HepG2 (cell line): ENCODE measurements at regions not wholly inside any gene's neighbourhood (a gene's known extent, or its start where the extent isn't known, plus 50 kb on each side); places are given as distances from the start of the nearest gene placed in this dataset.

Experiments
- ATAC-seq: fragments of 200-7000 bp; cut with Tn5 transposase; 3 replicates; pipeline ENCODE4 v1.9.1; 2020; ENCODE audit warnings: mild to moderate bottlenecking, moderate library complexity
- BruUV-seq: library from RNA; stranded (reverse); fragments of 400-500 nt; replicated peaks from 2 replicates; lab custom pipeline; 2021; lab: Mats Ljungman, UMichigan
- CTCF ChIA-PET: fragments of 300-600 bp; formaldehyde crosslinking; extraction: SDS; loops from one replicate; lab custom pipeline; 2021; ENCODE audit warnings: low total read pairs, inconsistent platforms, low intra/inter-chr PET ratio; lab: Yijun Ruan, JAX
- POLR2A ChIA-PET: fragments of 350-600 bp; sonication (Branson Sonifier 250); formaldehyde crosslinking; loops from one replicate; lab custom pipeline; 2020; ENCODE audit warnings: antibody characterized with exemption, inconsistent platforms; lab: Yijun Ruan, JAX
- DNase-seq: peaks from one replicate; pipeline ENCODE4 v3.0.0-alpha.2; 2015; ENCODE audit warnings: low spot score
- FAIRE-seq: peaks from 3 replicates; lab custom pipeline; 2011; peaks lifted over from hg19 to GRCh38; lab: Jason Lieb, UNC
- H2AFZ ChIP-seq: one replicate; pipeline ENCODE4 v1.6.1; 2011; ENCODE audit warnings: low read length, inconsistent platforms
- H3K27ac ChIP-seq: fragments of 300-600 bp; 3 replicates; pipeline ENCODE4 v1.8.0; 2011; ENCODE audit warnings: mixed run types, mild to moderate bottlenecking, mixed read lengths, low read length, inconsistent platforms; ENCODE audit not compliant: insufficient read depth; ENCODE audit errors: extremely low read length
- H3K27me3 ChIP-seq, 2 experiments: fragments of 200-600 bp in 1 of 2; 2 replicates in 1 of 2; 3 replicates in 1 of 2; pipeline versions ENCODE4 v1.6.0 to v1.8.0; 2011; ENCODE audit warnings: low read length in 2 of 2, mild to moderate bottlenecking in 2 of 2, moderate library complexity in 2 of 2, inconsistent platforms in 1 of 2; ENCODE audit not compliant: insufficient read depth in 2 of 2, control insufficient read depth in 1 of 2
- H3K36me3 ChIP-seq, 2 experiments: fragments of 200-600 bp in 1 of 2; replicated peaks in 1 of 2; 2 replicates in 1 of 2; 3 replicates in 1 of 2; pipeline versions ENCODE4 v1.5.1 to v1.8.0; 2011; ENCODE audit warnings: low read length in 2 of 2, inconsistent platforms in 1 of 2; ENCODE audit not compliant: insufficient read depth in 2 of 2, control insufficient read depth in 1 of 2
- H3K4me1 ChIP-seq: 2 replicates; pipeline ENCODE4 v1.5.1; 2012; ENCODE audit warnings: low read length, inconsistent platforms; ENCODE audit not compliant: insufficient read depth
- H3K4me2 ChIP-seq: 2 replicates; pipeline ENCODE4 v1.6.0; 2011; ENCODE audit warnings: low read depth, low read length, inconsistent platforms
- H3K4me3 ChIP-seq, 3 experiments: fragments of 200-600 bp in 1 of 3; sonication (generic), shearing (Covaris generic) in 1 of 3; replicated peaks in 1 of 3; 2 replicates each; pipeline ENCODE4 v1.5.1; 2011 to 2016; ENCODE audit warnings: low read length in 3 of 3, inconsistent platforms in 2 of 3, low read depth in 2 of 3, mild to moderate bottlenecking in 2 of 3, control low read depth in 1 of 3, mixed read lengths in 1 of 3; ENCODE audit not compliant: insufficient read depth in 1 of 3
- H3K79me2 ChIP-seq: one replicate; pipeline ENCODE4 v1.6.1; 2011; ENCODE audit warnings: low read length, inconsistent platforms; ENCODE audit not compliant: insufficient read depth
- H3K9ac ChIP-seq: 2 replicates; pipeline ENCODE4 v1.6.0; 2011; ENCODE audit warnings: mild to moderate bottlenecking, low read depth, low read length, inconsistent platforms; ENCODE audit not compliant: insufficient read depth
- H3K9me3 ChIP-seq: 2 replicates; pipeline ENCODE4 v1.5.1; 2012; ENCODE audit warnings: mild to moderate bottlenecking, low read length
- H4K20me1 ChIP-seq: 2 replicates; pipeline ENCODE4 v1.6.0; 2011; ENCODE audit warnings: inconsistent platforms, mild to moderate bottlenecking, low read length, moderate library complexity; ENCODE audit not compliant: insufficient read depth
- ATF1 ChIP-seq: IDR thresholded peaks from 2 replicates; pipeline ENCODE4 v1.6.1; 2016; ENCODE audit warnings: mild to moderate bottlenecking, control low read depth
- CREB1 ChIP-seq, 2 experiments: fragments of 450-650 bp in 1 of 2; IDR thresholded peaks; 2 replicates each; pipeline ENCODE4 v1.6.1; 2016 to 2017; ENCODE audit warnings: control low read depth in 1 of 2, mild to moderate bottlenecking in 1 of 2, missing compliant biosample characterization in 1 of 2, missing genetic modification characterization in 1 of 2
- GTF2F1 ChIP-seq: fragments of 150-350 bp; IDR thresholded peaks from 2 replicates; pipeline ENCODE4 v1.6.1; 2014; ENCODE audit warnings: low read length
- HNRNPLL ChIP-seq: fragments of 200-400 bp; formaldehyde crosslinking; IDR thresholded peaks from 2 replicates; pipeline ENCODE4 v1.6.1; 2017; ENCODE audit warnings: mild to moderate bottlenecking, low read depth, low read length; ENCODE audit not compliant: poor library complexity, severe bottlenecking
- IKZF5 ChIP-seq: IDR thresholded peaks from 2 replicates; pipeline ENCODE4 v1.6.1; 2018; ENCODE audit warnings: missing genetic modification reagents, mild to moderate bottlenecking, missing compliant biosample characterization
- MAZ ChIP-seq, 2 experiments: sonication (generic) in 1 of 2; formaldehyde crosslinking in 1 of 2; IDR thresholded peaks; 2 replicates each; pipeline versions ENCODE4 v1.5.0 to v1.6.1; 2012 to 2020; ENCODE audit warnings: low read depth in 2 of 2, mild to moderate bottlenecking in 2 of 2, borderline replicate concordance in 1 of 2, improper control_type of control experiment in 1 of 2, low read length in 1 of 2, missing genetic modification reagents in 1 of 2, moderate library complexity in 1 of 2
- SMYD3 ChIP-seq: sonication (generic); formaldehyde crosslinking; IDR thresholded peaks from 2 replicates; pipeline ENCODE4 v1.8.1; 2023; ENCODE audit warnings: mild to moderate bottlenecking, missing genetic modification reagents
- SNAPC4 ChIP-seq: sonication (generic); formaldehyde crosslinking; IDR thresholded peaks from 2 replicates; pipeline ENCODE4 v1.4.0; 2020; ENCODE audit warnings: mild to moderate bottlenecking, missing genetic modification reagents
- TFDP1 ChIP-seq: IDR thresholded peaks from 2 replicates; pipeline ENCODE4 v1.6.1; 2016; ENCODE audit warnings: missing compliant biosample characterization, missing genetic modification reagents, borderline replicate concordance
- THYN1 ChIP-seq: sonication (generic); formaldehyde crosslinking; IDR thresholded peaks from 2 replicates; pipeline ENCODE4 v1.8.1; 2023; ENCODE audit warnings: low read depth, mild to moderate bottlenecking, moderate library complexity, missing genetic modification reagents, borderline replicate concordance
- ZHX1 ChIP-seq: sonication (generic); formaldehyde crosslinking; IDR thresholded peaks from 2 replicates; pipeline ENCODE4 v1.8.1; 2022; ENCODE audit warnings: low read depth, mild to moderate bottlenecking, missing genetic modification reagents
- ZNF484 ChIP-seq: sonication (generic); formaldehyde crosslinking; IDR thresholded peaks from 2 replicates; pipeline ENCODE4 v1.5.1; 2020; ENCODE audit warnings: mild to moderate bottlenecking, low read depth, missing genetic modification reagents, borderline replicate concordance
- ZNF567 ChIP-seq: sonication (generic); formaldehyde crosslinking; IDR thresholded peaks from 2 replicates; pipeline ENCODE4 v1.8.1; 2023; ENCODE audit warnings: mild to moderate bottlenecking, missing genetic modification reagents, borderline replicate concordance
- ZNF737 ChIP-seq: sonication (generic); formaldehyde crosslinking; IDR thresholded peaks from 2 replicates; pipeline ENCODE4 v1.5.0; 2020; ENCODE audit warnings: missing genetic modification reagents, mild to moderate bottlenecking, borderline replicate concordance
- WGBS: methylation state at CpG from one replicate; pipeline ENCODE4 v1.1.6; 2017; ENCODE audit warnings: low lambda C conversion rate; 5-methylcytosine and 5-hydroxymethylcytosine counted together
- in situ Hi-C: cut with HindIII; loops from 2 replicates; pipeline ENCODE4 v1.10.0; 2017; ENCODE audit warnings: low pct_unique_long_range_greater_than_20kb; ENCODE audit not compliant: extremely low pct_ligation_motif_present
- intact Hi-C: fragments of 100-400 bp; cut with micrococcal nuclease; formaldehyde crosslinking; loops from one replicate; pipeline ENCODE4 v1.10.0; 2022; ENCODE audit not compliant: unreplicated experiment

- Histone ChIP-seq H3K9ac (no peak overlapping the region), H3K27ac (no peak overlapping the region), H3K9me3 (no peaks in the 10 kb centered on the region), H3K4me2 (no peak overlapping the region), H3K4me1 (peaks cover 16% of the 10 kb centered on the region; the same call in 1 of the 2 replicates), H3K36me3 (no peaks in the 10 kb centered on the region), H3K27me3 (no peaks in the 10 kb centered on the region; a peak in 1 of 5 replicates), H2AFZ (no peak overlapping the region), H3K4me3 (no peak overlapping the region), H3K79me2 (no peaks in the 10 kb centered on the region), H4K20me1 (no peaks in the 10 kb centered on the region)
- POLR2A ChIA-PET, result no interaction called here
- WGBS, result 2% methylated on average over 5 of the region's 5 CpGs
- in situ Hi-C loops (no loop called here), intact Hi-C loops (no loop called here)
- TF ChIP-seq ZNF484 (CRISPR knock-in tag) (no peak), THYN1 (CRISPR knock-in tag) (no peak), ZNF737 (CRISPR knock-in tag) (no peak), HNRNPLL (no peak), SMYD3 (no peak), SNAPC4 (no peak), MAZ (IDR thresholded peaks at IDR 0.05; ENCODE audit: borderline replicate concordance, low read depth, low read length) (no peak), MAZ (CRISPR knock-in tag; IDR thresholded peaks at IDR 0.05; ENCODE audit: low read depth) (no peak), ATF1 (CRISPR knock-in tag) (no peak), ZNF567 (CRISPR knock-in tag) (no peak), IKZF5 (CRISPR knock-in tag) (no peak), CREB1 (IDR thresholded peaks at IDR 0.05) (no peak), CREB1 (CRISPR knock-in tag; IDR thresholded peaks at IDR 0.05) (no peak), TFDP1 (no peak), GTF2F1 (no peak), ZHX1 (CRISPR knock-in tag) (no peak)
- CTCF ChIA-PET, result no interaction called here
- DNase-seq, result no peak
- ATAC-seq, result no peak
- BruUV-seq, result no TSS peak
- FAIRE-seq, result no peak
Observed at GRCh38 chr10:2950546-2950945, 116.8 kb upstream of the PFKP start.
